Natural killer cell (primary cell): ENCODE measurements at regions not wholly inside any gene's neighbourhood (a gene's known extent, or its start where the extent isn't known, plus 50 kb on each side); places are given as distances from the start of the nearest gene placed in this dataset.

ENCODE experiments used
- ATAC-seq, 3 donors: fragments of 150-1000 bp in 2 of 3; fragments of 200-7000 bp in 1 of 3; cut with Tn5 transposase; 1 replicate in 1 of 3; 2 replicates in 2 of 3; pipeline ENCODE4 v1.10.0; 2021; ENCODE audit warnings: mild to moderate bottlenecking in 2 of 3, moderate library complexity in 2 of 3
- DNase-seq, 2 donors: peaks; one replicate each; pipeline versions ENCODE4 v3.0.0 to v3.0.0-alpha.2; 2013 to 2021; ENCODE audit warnings: mixed read lengths in 1 of 2
- H3K27ac ChIP-seq: one replicate; pipeline ENCODE4 v1.5.1; 2013; ENCODE audit warnings: mild to moderate bottlenecking, low read length
- H3K27me3 ChIP-seq: one replicate; pipeline ENCODE4 v1.6.1; 2013; ENCODE audit warnings: low read length; ENCODE audit not compliant: control insufficient read depth, insufficient read depth
- H3K36me3 ChIP-seq: one replicate; pipeline ENCODE4 v1.6.1; 2013; ENCODE audit warnings: low read length; ENCODE audit not compliant: control insufficient read depth, insufficient read depth
- H3K4me1 ChIP-seq: one replicate; pipeline ENCODE4 v1.6.1; 2013; ENCODE audit warnings: low read length; ENCODE audit not compliant: control insufficient read depth, insufficient read depth
- H3K4me3 ChIP-seq: one replicate; pipeline ENCODE4 v1.5.1; 2013; ENCODE audit warnings: low read length
- H3K9me3 ChIP-seq: one replicate; pipeline ENCODE4 v1.6.1; 2013; ENCODE audit warnings: low read length; ENCODE audit not compliant: control insufficient read depth, insufficient read depth
- H3K27ac Mint-ChIP-seq, 2 donors: one replicate each; pipeline ENCODE4 v1.8.0; 2022; ENCODE audit warnings: mild to moderate bottlenecking in 2 of 2, mixed read lengths in 2 of 2, moderate library complexity in 1 of 2
- H3K27me3 Mint-ChIP-seq, 2 donors: one replicate each; pipeline ENCODE4 v1.8.0; 2022; ENCODE audit warnings: low read depth in 2 of 2, mixed read lengths in 2 of 2
- H3K36me3 Mint-ChIP-seq: one replicate; pipeline ENCODE4 v1.8.0; 2022; ENCODE audit warnings: mixed read lengths
- H3K4me1 Mint-ChIP-seq, 2 donors: one replicate each; pipeline ENCODE4 v1.8.0; 2022; ENCODE audit warnings: mixed read lengths in 2 of 2
- H3K4me3 Mint-ChIP-seq: one replicate; pipeline ENCODE4 v1.8.0; 2022; ENCODE audit warnings: mild to moderate bottlenecking, moderate library complexity, mixed read lengths
- H3K9me3 Mint-ChIP-seq, 2 donors: one replicate each; pipeline ENCODE4 v1.8.0; 2022; ENCODE audit warnings: mixed read lengths in 2 of 2
- WGBS: methylation state at CpG from one replicate; pipeline ENCODE4 v1.1.7; 2013; ENCODE audit warnings: missing lambda C conversion rate; ENCODE audit not compliant: insufficient coverage; 5-methylcytosine and 5-hydroxymethylcytosine counted together
- intact Hi-C: fragments of 100-400 bp; cut with micrococcal nuclease; formaldehyde crosslinking; loops from one replicate; pipeline ENCODE4 v1.14.2; 2022
- TF ChIP-seq, protein P1 (sequence below): fragments of 200-600 bp; IDR thresholded peaks from one replicate; pipeline ENCODE4 v1.8.0; 2022; ENCODE audit warnings: antibody characterized with exemption

- DNase-seq (no peak), ATAC-seq (no peak)
- Mint-ChIP-seq H3K4me3 (no peak overlapping the region), H3K36me3 (no peaks in the 10 kb centered on the region), H3K9me3 (no peaks in the 10 kb centered on the region), H3K27me3 (no peaks in the 10 kb centered on the region), H3K4me1 (no peaks in the 10 kb centered on the region), H3K27ac (no peak overlapping the region)
- Histone ChIP-seq H3K9me3 (no peaks in the 10 kb centered on the region), H3K4me3 (no peak overlapping the region), H3K36me3 (no peaks in the 10 kb centered on the region), H3K4me1 (no peaks in the 10 kb centered on the region), H3K27ac (no peak overlapping the region), H3K27me3 (no peaks in the 10 kb centered on the region)
- TF ChIP-seq, protein P1, sequence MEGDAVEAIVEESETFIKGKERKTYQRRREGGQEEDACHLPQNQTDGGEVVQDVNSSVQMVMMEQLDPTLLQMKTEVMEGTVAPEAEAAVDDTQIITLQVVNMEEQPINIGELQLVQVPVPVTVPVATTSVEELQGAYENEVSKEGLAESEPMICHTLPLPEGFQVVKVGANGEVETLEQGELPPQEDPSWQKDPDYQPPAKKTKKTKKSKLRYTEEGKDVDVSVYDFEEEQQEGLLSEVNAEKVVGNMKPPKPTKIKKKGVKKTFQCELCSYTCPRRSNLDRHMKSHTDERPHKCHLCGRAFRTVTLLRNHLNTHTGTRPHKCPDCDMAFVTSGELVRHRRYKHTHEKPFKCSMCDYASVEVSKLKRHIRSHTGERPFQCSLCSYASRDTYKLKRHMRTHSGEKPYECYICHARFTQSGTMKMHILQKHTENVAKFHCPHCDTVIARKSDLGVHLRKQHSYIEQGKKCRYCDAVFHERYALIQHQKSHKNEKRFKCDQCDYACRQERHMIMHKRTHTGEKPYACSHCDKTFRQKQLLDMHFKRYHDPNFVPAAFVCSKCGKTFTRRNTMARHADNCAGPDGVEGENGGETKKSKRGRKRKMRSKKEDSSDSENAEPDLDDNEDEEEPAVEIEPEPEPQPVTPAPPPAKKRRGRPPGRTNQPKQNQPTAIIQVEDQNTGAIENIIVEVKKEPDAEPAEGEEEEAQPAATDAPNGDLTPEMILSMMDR: no peak
- WGBS: 85% methylated on average over 7 of the region's 8 CpGs
- intact Hi-C loops: no loop called here
Observed at GRCh38 chr9:82553654-82554366, 509.1 kb downstream of the RASEF start.

DNA sequence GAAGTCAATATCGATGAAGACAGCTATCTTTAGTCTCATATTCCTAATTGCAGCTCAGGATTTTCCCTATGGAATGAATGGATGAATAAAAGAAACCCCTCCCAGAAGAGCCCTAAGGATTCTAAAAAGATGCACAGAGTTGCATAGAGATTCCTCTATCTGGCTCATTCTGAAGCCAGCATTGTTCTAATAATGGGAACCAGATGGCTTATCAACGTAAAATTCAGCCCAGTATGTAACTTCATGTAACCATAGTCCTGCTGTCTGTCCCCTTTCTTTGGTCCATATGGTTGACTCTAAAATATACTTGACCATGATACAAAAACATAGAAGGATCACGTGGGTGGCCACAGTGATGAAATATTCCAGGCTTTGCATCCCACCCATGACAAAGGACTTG lies 508.6 kb downstream of the RASEF start:
- TF ChIP-seq, protein P1: no peak
- no peaks in the 10 kb centered on the region for H3K4me1 Mint-ChIP-seq
- no peaks in the 10 kb centered on the region for H3K36me3 Mint-ChIP-seq

DNA sequence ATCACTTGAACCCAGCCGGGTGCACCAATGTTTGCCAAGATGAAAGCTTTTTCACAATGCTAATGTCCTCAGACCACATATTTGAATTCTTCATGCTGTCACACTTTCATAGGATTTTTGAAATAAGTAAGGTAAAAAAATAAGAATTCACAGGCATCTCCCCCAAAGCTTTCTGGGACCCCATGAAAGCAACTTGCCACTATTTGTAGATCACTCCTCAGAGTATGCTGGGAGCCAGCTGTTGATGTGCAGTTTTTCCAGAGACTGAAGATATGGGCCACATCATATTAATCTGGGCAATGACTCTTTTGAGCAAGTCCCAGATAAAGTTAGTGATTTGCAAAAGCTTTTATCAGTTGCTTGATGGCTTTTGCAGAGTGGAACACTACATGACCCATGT lies 507.9 kb downstream of the RASEF start:
- no peaks in the 10 kb centered on the region for H3K36me3 ChIP-seq
- TF ChIP-seq, protein P1: no peak
- H3K4me1 ChIP-seq: no peaks in the 10 kb centered on the region
- H3K27ac ChIP-seq: no peak overlapping the region
- no peaks in the 10 kb centered on the region for H3K4me1 Mint-ChIP-seq
- ATAC-seq (no peak), DNase-seq (no peak)
- intact Hi-C loops: no loop called here
- WGBS: 86% methylated on average over 1 of the region's 1 CpG
- peaks cover 0 to 2% of the 10 kb centered on the region in 2 donors for H3K9me3 Mint-ChIP-seq
- H3K36me3 Mint-ChIP-seq: no peaks in the 10 kb centered on the region
- no peak overlapping the region for H3K4me3 ChIP-seq
- no peaks in the 10 kb centered on the region for H3K9me3 ChIP-seq
- H3K27me3 ChIP-seq: no peaks in the 10 kb centered on the region
- no peak overlapping the region for H3K27ac Mint-ChIP-seq
- H3K27me3 Mint-ChIP-seq: no peaks in the 10 kb centered on the region
- no peak overlapping the region for H3K4me3 Mint-ChIP-seq

More for the DNA sequence above, 508.6 kb downstream of the RASEF start:
- no peaks in the 10 kb centered on the region for H3K4me1 ChIP-seq
- H3K36me3 ChIP-seq: no peaks in the 10 kb centered on the region
- Mint-ChIP-seq H3K27ac (no peak overlapping the region), H3K9me3 (no peaks in the 10 kb centered on the region), H3K27me3 (no peaks in the 10 kb centered on the region), H3K4me3 (no peak overlapping the region)
- WGBS: 84% methylated on average over 2 of the region's 3 CpGs
- H3K9me3 ChIP-seq: no peaks in the 10 kb centered on the region
- H3K4me3 ChIP-seq: no peak overlapping the region
- ATAC-seq (no peak), DNase-seq (no peak)
- no peaks in the 10 kb centered on the region for H3K27me3 ChIP-seq
- intact Hi-C loops: no loop called here
- no peak overlapping the region for H3K27ac ChIP-seq
